GM12878 (cell line): ENCODE measurements at regions not wholly inside any gene's neighbourhood (a gene's known extent, or its start where the extent isn't known, plus 50 kb on each side); places are given as distances from the start of the nearest gene placed in this dataset.
"Not testable (repeated sequence)": the region's sequence is repeated elsewhere in the genome, so short reads cannot be mapped to it uniquely, and the experiment has no call there.

ENCODE experiments used
- ATAC-seq: fragments of 200-7000 bp; cut with Tn5 transposase; 3 replicates; pipeline ENCODE4 v1.9.1; 2020; ENCODE audit warnings: mild to moderate bottlenecking, moderate library complexity
- BruUV-seq: library from RNA; stranded (reverse); fragments of 400-500 nt; replicated peaks from 2 replicates; lab custom pipeline; 2021; lab: Mats Ljungman, UMichigan
- CTCF ChIA-PET: fragments of 300-600 bp; sonication (Branson Sonifier 250); formaldehyde crosslinking; extraction: SDS; loops from one replicate; lab custom pipeline; 2021; ENCODE audit warnings: inconsistent platforms; lab: Yijun Ruan, JAX
- POLR2A ChIA-PET: fragments of 350-600 bp; formaldehyde crosslinking; extraction: SDS; loops from one replicate; lab custom pipeline; 2021; ENCODE audit warnings: inconsistent platforms; lab: Charles Lee
- RAD21 ChIA-PET: fragments of 300-600 bp; sonication (Branson Sonifier 250); formaldehyde crosslinking; loops from one replicate; lab custom pipeline; 2023; ENCODE audit warnings: antibody characterized with exemption; ENCODE audit not compliant: unreplicated experiment; lab: Charles Lee
- SMC1A ChIA-PET: fragments of 300-600 bp; sonication (Branson Sonifier 250); formaldehyde crosslinking; loops from one replicate; lab custom pipeline; 2023; ENCODE audit not compliant: unreplicated experiment, uncharacterized antibody; lab: Charles Lee
- DNase-seq: peaks from one replicate; pipeline ENCODE4 v3.0.0-alpha.2; 2011; ENCODE audit warnings: low read depth, low spot score
- FAIRE-seq: peaks from 3 replicates; lab custom pipeline; 2011; peaks lifted over from hg19 to GRCh38; lab: Jason Lieb, UNC
- H2AFZ ChIP-seq: 2 replicates; pipeline ENCODE4 v1.6.0; 2011; ENCODE audit warnings: low read depth, low read length, control low read depth; ENCODE audit not compliant: control insufficient read depth
- H3K27ac ChIP-seq: 2 replicates; pipeline ENCODE4 v1.5.1; 2011; ENCODE audit warnings: control low read depth; ENCODE audit not compliant: control insufficient read depth, insufficient read depth
- H3K27me3 ChIP-seq, 2 experiments: replicated peaks in 1 of 2; 2 replicates each; pipeline versions ENCODE4 v1.6.0 to v1.6.1; 2011; ENCODE audit warnings: low read length in 1 of 2; ENCODE audit not compliant: control insufficient read depth in 2 of 2, insufficient read depth in 2 of 2
- H3K36me3 ChIP-seq, 2 experiments: 2 replicates each; pipeline ENCODE4 v1.5.1; 2011; ENCODE audit warnings: low read length in 1 of 2; ENCODE audit not compliant: control insufficient read depth in 2 of 2, insufficient read depth in 2 of 2
- H3K4me1 ChIP-seq: 2 replicates; pipeline ENCODE4 v1.6.1; 2011; ENCODE audit warnings: mild to moderate bottlenecking, low read length, moderate library complexity, mixed read lengths; ENCODE audit not compliant: control insufficient read depth, insufficient read depth
- H3K4me2 ChIP-seq: 2 replicates; pipeline ENCODE4 v1.6.0; 2011; ENCODE audit warnings: control low read depth; ENCODE audit not compliant: control insufficient read depth, insufficient read depth
- H3K4me3 ChIP-seq: fragments of 200-600 bp; sonication (generic); 2 replicates; pipeline ENCODE4 v1.5.1; 2016
- H3K79me2 ChIP-seq: 2 replicates; pipeline ENCODE4 v1.6.0; 2011; ENCODE audit warnings: low read length; ENCODE audit not compliant: control insufficient read depth, insufficient read depth
- H3K9ac ChIP-seq: 2 replicates; pipeline ENCODE4 v1.8.0; 2011; ENCODE audit warnings: low read length, control low read depth, mixed read lengths; ENCODE audit not compliant: control insufficient read depth, insufficient read depth
- H3K9me3 ChIP-seq: replicated peaks from 3 replicates; pipeline ENCODE4 v1.5.1; 2011; ENCODE audit warnings: mild to moderate bottlenecking, low read length; ENCODE audit not compliant: control insufficient read depth, insufficient read depth
- H4K20me1 ChIP-seq: 2 replicates; pipeline ENCODE4 v1.6.0; 2011; ENCODE audit not compliant: control insufficient read depth, insufficient read depth
- PRDM15 ChIP-seq: fragments of 450-650 bp; formaldehyde crosslinking; IDR thresholded peaks from 2 replicates; pipeline ENCODE4 v1.4.0; 2020; ENCODE audit warnings: mild to moderate bottlenecking, moderate library complexity
- SMARCA5 ChIP-seq: fragments of 450-650 bp; IDR thresholded peaks from 2 replicates; pipeline ENCODE4 v1.6.1; 2017; ENCODE audit warnings: mild to moderate bottlenecking
- WGBS: methylation state at CpG from one replicate; pipeline ENCODE4 v1.1.6; 2016; ENCODE audit warnings: low lambda C conversion rate; ENCODE audit not compliant: insufficient replicate concordance, insufficient coverage; ENCODE audit errors: missing lambda C conversion rate; 5-methylcytosine and 5-hydroxymethylcytosine counted together
- in situ Hi-C: fragments of 300-500 bp; cut with MboI; formaldehyde crosslinking; loops from 9 replicates; pipeline ENCODE4 v1.14.3; 2018; ENCODE audit warnings: mixed read lengths
- intact Hi-C: fragments of 100-400 bp; cut with micrococcal nuclease; formaldehyde crosslinking; loops from one replicate; pipeline ENCODE4 v1.14.2; 2022; ENCODE audit not compliant: unreplicated experiment

DNA sequence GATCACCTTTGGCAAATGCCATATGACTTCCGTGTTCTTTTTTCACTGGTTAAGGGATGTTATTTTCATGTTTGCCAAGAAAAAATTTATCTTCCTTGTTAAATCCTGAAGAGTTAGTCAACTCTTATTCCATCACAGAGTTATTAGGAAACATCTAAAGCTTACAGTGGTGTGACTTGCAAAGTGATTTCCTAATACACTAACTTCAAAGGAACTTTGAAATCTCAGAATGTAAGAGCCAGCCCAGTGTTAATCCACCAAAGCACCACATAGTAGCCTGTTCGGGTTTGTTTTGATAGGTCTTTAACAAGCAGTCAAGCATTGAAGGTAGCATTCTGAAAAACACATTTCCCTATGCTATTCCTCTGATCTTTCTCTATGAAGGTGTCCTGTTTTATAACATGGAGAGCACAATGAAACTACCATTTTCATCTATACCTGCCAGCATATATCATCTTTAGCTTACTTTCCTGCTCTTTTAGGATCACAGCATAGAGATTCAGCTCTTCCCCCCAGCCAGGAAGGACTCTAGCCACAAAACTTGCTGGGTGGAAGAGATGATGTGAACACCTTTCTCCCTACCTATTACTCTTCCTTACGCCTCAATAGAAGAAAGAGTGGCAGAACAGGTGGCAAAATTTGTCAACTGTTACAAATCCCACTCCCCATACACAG, 82.4 kb upstream of the MAGI3 start:
- 35% methylated on average over 3 of the region's 3 CpGs for WGBS
- H2AFZ ChIP-seq, result no peak overlapping the region
- no peak overlapping the region for H3K9ac ChIP-seq
- no peak for FAIRE-seq
- RAD21 ChIA-PET, result no interaction called here
- intact Hi-C loops, result no loop called here
- no peak for TF ChIP-seq SMARCA5
- TF ChIP-seq PRDM15 (CRISPR knock-in tag), result no peak
- TF ChIP-seq, all 136 proteins: peak for 0
- ChIA-PET SMC1A (no interaction called here), CTCF (no interaction called here), POLR2A (no interaction called here)
- no peaks in the 10 kb centered on the region for H3K79me2 ChIP-seq
- H3K4me2 ChIP-seq, result no peak overlapping the region
- no peaks in the 10 kb centered on the region for H3K36me3 ChIP-seq
- no peaks in the 10 kb centered on the region for H3K4me1 ChIP-seq
- H3K27me3 ChIP-seq, result peaks cover 0 to 6% of the 10 kb centered on the region in 2 experiments; a peak in 1 of 4 replicates
- ATAC-seq, result no peak
- no peak for DNase-seq
- no peak overlapping the region for H3K27ac ChIP-seq
- H3K9me3 ChIP-seq, result no peaks in the 10 kb centered on the region; the same call in 2 of the 3 replicates
- in situ Hi-C loops, result no loop called here
- H3K4me3 ChIP-seq, result no peak overlapping the region
- no peaks in the 10 kb centered on the region for H4K20me1 ChIP-seq
- no TSS peak for BruUV-seq

DNA sequence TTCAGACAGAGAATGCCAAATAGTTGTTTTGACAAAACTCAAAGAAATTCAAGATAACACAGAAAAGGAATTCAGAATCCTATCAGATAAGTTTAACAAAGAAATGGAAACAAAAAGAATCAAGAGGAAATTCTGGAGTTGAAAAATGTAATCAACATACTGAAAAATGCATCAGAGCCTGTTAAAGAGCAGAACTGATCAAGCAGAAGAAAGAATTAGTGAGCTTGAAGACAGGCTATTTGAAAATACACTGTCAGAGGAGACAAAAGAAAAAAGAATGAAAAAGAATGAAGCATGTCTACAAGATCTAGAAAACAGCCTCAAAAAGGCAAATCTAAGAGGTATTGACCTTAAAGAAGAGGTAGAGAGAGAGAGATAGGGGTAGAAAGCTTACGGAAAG, 77.7 kb upstream of the MAGI3 start:
- H3K4me2 ChIP-seq, POLR2A ChIA-PET, H3K27ac ChIP-seq, intact Hi-C loops, DNase-seq, FAIRE-seq, H3K9ac ChIP-seq, H3K36me3 ChIP-seq, H3K27me3 ChIP-seq, H3K9me3 ChIP-seq, ATAC-seq, in situ Hi-C loops, H3K79me2 ChIP-seq, H3K4me1 ChIP-seq, RAD21 ChIA-PET, BruUV-seq, H2AFZ ChIP-seq, H3K4me3 ChIP-seq, H4K20me1 ChIP-seq: not testable (repeated sequence)
- ChIA-PET CTCF (interaction anchor here (1.1 kb wide), 1 partner anchor 8 kb away, joined by 3 read pairs; no protein-coding TSS in a partner anchor), SMC1A (interaction anchor here (1.3 kb wide), 1 partner anchor 41 kb away, joined by 3 read pairs; no protein-coding TSS in a partner anchor)
- WGBS, result 83% methylated on average over 1 of the region's 1 CpG
